ES-I3 (cell line): ENCODE measurements at regions not wholly inside any gene's neighbourhood (a gene's known extent, or its start where the extent isn't known, plus 50 kb on each side); places are given as distances from the start of the nearest gene placed in this dataset.

Source experiments
- H3K36me3 ChIP-seq: 2 replicates; pipeline ENCODE4 v1.6.1; 2013; ENCODE audit warnings: mild to moderate bottlenecking, low read length, control low read depth, moderate library complexity; ENCODE audit not compliant: insufficient read depth
- H3K4me1 ChIP-seq: 2 replicates; pipeline ENCODE4 v1.6.1; 2013; ENCODE audit warnings: mild to moderate bottlenecking, control low read depth, low read length; ENCODE audit not compliant: insufficient read depth
- H3K9ac ChIP-seq: 2 replicates; pipeline ENCODE4 v1.6.1; 2013; ENCODE audit warnings: low read depth, mild to moderate bottlenecking, low read length, moderate library complexity
- H3K9me3 ChIP-seq: 2 replicates; pipeline ENCODE4 v1.6.1; 2013; ENCODE audit warnings: mild to moderate bottlenecking, low read length, moderate library complexity; ENCODE audit not compliant: control insufficient read depth, insufficient read depth

DNA sequence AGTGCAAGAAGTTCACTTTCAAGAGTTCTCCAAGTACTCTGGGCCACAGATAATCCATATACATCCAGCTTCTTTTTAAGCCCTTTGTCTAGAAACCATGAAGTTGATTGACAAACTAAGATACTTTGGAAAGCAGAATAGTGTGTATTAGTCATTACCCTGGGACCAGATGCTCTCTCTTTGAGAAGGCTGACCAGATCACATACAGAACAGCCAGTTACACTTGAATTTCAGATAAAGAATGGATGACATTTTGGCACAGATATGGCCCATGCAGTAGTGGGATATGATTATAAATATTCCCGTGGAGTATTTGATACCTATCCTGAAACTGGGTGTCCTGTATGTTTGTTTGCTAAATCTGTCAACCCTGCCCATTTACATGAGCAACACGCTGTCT is 414.2 kb downstream of the KLF5 start:
- Histone ChIP-seq H3K9me3 (no peaks in the 10 kb centered on the region), H3K4me1 (no peaks in the 10 kb centered on the region), H3K9ac (no peak overlapping the region), H3K36me3 (no peaks in the 10 kb centered on the region)

DNA sequence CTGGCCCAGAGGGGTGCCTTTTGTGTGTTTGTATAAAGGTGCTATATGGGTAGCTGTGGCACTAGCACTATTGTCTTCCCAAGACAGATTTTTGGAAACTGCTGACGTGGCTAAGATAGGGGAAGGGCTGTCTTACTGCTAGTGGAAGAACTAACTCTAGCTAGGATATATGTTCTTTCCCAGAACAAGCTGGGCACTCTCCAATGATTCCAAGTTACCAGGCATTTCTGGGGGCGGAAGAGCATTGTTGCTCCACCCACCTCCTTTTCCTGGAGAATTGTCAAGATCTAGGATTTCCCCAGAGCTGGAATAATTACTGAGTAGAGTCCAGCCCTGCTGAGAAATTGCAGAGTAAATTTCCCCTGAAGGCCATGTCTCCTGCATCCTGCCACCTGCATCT is 408.3 kb downstream of the KLF5 start:
- H3K9ac ChIP-seq, result no peak overlapping the region
- no peaks in the 10 kb centered on the region for H3K4me1 ChIP-seq
- H3K36me3 ChIP-seq, result no peaks in the 10 kb centered on the region
- no peaks in the 10 kb centered on the region for H3K9me3 ChIP-seq

DNA sequence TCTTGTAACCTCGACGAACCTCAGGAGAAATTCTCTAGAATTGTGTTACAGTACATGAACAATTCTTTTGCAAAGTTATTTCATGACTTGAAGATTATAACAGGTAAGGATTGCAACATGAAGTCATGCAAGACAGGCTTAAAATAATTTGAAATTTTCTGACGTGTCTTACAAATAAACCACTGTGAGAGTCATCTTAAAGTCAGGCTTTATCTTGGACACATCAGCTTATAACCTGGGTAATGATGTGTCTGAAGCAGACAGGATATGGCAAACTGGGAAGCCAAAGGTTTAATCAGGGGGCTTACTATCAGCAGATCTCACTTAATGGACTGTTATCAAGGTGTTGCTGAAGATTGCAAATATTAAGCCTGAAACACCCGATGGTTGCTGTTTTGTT is 407.8 kb downstream of the KLF5 start:
- Histone ChIP-seq H3K4me1 (no peaks in the 10 kb centered on the region), H3K9ac (no peak overlapping the region), H3K9me3 (no peaks in the 10 kb centered on the region), H3K36me3 (no peaks in the 10 kb centered on the region)

DNA sequence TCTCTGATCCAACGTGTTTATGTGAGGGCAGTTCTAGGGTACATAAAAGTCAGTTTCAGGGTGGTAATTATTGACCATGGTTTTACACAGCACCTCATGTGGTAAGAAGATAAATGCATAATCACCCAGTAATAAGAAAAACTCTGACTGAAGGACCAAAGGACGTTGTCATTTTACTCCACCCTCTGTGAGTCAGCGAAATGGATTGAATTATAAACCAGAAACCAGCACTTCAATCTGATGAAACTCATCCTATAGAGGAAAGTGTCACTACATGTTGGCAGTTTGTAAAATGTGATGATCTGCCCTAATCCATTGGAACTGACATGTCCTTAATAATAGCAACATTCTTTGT is 406.8 kb downstream of the KLF5 start:
- H3K9me3 ChIP-seq, result no peaks in the 10 kb centered on the region
- H3K4me1 ChIP-seq, result no peaks in the 10 kb centered on the region
- H3K36me3 ChIP-seq, result no peaks in the 10 kb centered on the region
- H3K9ac ChIP-seq, result no peak overlapping the region

DNA sequence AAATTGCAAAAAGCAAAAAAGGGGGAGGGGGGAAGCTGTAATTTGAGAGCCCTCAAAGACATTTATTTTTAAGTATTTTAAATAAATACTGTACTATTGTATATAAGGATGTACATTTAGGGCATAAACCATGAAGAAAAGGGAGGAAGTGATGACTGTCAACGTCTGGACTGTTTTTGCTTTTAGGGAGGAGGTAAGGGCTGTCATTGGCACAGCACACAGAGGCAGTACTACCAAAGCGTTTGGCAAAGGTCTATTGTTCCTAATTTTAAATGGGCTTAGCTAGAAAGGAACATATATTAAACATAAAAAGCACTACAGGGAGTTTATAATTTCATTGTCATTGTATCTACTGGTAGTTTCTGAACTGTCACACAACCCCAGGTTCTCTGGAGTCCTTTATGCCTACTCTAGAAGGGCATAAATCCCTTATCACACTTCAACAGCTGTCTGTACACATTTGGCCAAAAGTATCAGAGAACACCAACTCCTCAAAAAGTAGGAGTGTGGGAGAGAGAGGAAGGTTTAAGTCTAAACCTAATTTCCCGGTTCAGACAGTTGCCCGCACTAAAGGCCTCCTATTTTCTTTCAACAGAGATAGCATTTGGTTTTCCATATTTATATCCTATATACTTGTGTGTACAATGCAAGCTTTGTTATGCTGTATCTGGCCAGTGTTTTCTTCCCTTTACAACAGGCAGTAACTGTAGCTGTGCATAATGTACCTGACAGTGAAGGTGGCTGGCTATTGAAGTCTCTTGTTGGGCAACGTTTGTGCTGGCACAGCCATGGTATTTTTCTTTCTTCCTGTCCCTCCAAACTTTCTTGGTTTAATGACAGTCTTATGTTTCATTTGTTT is 406.2 kb downstream of the KLF5 start:
- no peaks in the 10 kb centered on the region for H3K36me3 ChIP-seq
- no peaks in the 10 kb centered on the region for H3K4me1 ChIP-seq
- no peak overlapping the region for H3K9ac ChIP-seq
- no peaks in the 10 kb centered on the region for H3K9me3 ChIP-seq

DNA sequence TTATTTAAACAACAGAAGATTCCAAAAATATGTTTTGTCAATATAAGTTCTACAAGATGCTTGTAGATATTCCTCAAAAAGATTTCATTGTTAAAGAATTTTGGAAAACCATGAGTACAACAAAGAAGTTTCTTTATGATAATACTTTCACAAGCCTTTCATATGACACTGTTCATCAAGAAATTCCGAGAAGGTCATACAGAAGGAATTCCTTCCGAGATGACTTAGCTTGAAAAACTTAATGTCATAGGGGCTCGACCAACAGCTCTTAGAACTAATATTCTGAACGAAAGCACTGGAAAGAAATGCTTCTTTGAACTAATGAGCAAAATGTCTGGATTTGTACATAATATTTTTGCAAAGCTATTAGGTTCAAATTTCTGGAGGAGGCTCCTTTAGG is 403.4 kb downstream of the KLF5 start:
- no peak overlapping the region for H3K9ac ChIP-seq
- no peaks in the 10 kb centered on the region for H3K4me1 ChIP-seq
- H3K9me3 ChIP-seq, result no peaks in the 10 kb centered on the region
- no peaks in the 10 kb centered on the region for H3K36me3 ChIP-seq

DNA sequence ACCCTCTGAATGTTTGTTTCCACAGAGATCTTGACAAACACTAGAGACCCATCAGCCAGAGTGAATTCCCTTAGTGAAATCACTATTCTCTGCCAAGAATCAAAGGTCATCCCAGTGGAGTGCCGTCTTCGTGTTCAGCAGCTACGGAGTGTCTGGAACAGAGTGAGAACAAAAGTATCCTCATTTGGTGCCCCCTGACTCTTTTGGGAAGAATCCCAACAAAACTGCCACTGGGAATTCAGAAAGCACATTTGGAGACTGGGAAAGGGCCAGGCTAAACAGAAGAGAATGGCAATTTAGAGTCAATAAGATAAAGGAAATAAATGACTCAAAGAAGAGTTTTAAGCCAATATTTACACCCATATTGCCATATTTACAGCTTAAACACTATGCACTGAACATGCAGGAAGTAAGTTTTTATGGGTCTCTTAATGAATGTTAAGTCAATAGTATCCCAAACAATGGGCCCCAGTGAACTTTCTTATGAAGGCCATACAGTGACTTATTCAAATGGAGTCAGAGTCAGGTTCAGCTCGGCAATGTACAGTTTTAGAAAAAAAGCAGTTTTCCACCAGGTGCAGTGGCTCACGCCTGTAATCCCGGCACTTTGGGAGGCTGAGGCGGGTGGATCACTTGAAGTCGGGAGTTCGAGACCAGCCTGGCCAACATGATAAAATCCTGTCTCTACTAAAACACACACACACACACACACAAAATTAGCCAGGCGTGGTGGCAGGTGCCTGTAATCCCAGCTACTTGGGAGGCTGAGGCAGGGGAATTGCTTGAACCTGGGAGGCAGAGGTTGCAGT is 392.6 kb downstream of the KLF5 start:
- no peaks in the 10 kb centered on the region for H3K4me1 ChIP-seq
- no peaks in the 10 kb centered on the region for H3K9me3 ChIP-seq
- no peak overlapping the region for H3K9ac ChIP-seq
- no peaks in the 10 kb centered on the region for H3K36me3 ChIP-seq

DNA sequence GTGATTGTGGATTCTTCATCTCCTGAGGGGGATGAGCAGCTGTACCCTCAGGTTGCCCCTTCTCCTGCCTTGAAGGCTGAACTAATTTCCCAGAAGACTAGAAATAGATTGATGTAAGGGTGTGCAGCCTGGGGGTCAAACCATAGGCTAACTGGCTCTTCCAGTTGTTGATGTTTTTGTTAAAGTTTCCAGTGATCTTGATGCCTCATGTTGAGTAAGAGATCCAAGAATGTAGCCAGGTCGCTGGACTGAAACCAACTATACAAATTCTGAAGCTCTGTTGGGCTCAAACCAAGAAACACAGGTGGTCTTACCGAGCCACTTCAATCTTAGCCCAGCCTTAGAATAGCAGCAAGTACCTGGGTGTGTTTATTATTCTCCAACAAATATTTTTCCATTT is 391.8 kb downstream of the KLF5 start:
- H3K36me3 ChIP-seq, result no peaks in the 10 kb centered on the region
- no peaks in the 10 kb centered on the region for H3K9me3 ChIP-seq
- H3K9ac ChIP-seq, result no peak overlapping the region
- no peaks in the 10 kb centered on the region for H3K4me1 ChIP-seq

DNA sequence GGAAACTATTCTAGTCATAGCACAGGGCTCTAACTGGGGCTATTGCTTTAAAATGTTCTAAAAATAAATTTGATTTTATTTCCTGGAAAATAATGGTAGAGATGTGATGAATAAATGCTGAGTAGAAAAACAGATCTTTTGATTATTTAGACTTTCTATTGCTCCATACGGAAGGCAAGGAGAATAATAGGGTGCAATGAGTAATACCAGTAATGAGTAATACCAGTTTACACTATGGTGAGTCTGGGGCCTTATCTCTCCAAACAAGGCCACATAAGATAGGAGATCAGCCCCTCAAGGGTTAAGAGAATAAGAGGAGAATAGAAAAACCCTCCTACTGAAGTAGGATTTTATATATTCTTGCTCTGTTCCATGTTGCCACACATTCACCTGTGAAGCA is 390.4 kb downstream of the KLF5 start:
- Histone ChIP-seq H3K9ac (no peak overlapping the region), H3K9me3 (0 out of 2 replicates have a peak, but pooled peaks cover under 1% of the 10 kb centered on the region), H3K4me1 (no peaks in the 10 kb centered on the region), H3K36me3 (no peaks in the 10 kb centered on the region)

DNA sequence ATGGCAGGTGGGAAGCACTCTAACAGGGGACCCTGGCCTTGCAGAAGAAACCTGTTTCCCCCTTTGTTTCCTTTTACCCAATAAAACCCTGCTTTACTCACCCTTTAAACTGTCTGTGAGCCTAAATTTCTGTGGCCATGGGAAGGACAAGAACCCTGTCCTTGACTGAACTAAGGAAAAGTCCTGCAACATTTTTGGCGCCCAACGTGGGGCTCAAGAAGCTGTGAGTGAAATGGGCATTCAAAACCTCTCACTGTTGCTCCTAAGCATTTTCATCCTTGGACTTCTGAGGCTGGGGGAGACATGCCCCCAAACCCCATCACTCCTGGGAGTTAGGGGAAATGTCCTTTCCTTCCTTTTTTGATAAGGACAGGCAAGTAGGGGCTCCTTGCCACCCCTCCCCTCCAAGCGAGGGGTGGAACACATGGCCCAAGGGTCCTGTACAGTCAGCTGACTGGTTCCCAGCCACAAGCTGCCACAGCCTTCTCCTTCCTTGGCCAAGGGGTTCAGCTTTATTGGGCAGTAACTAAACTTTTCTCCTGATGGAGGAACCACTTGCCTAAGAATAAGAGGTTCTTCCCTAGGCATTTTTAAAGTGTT is 381.6 kb downstream of the KLF5 start:
- Histone ChIP-seq H3K9me3 (peaks cover 25% of the 10 kb centered on the region), H3K4me1 (no peaks in the 10 kb centered on the region), H3K36me3 (no peaks in the 10 kb centered on the region), H3K9ac (no peak overlapping the region)

DNA sequence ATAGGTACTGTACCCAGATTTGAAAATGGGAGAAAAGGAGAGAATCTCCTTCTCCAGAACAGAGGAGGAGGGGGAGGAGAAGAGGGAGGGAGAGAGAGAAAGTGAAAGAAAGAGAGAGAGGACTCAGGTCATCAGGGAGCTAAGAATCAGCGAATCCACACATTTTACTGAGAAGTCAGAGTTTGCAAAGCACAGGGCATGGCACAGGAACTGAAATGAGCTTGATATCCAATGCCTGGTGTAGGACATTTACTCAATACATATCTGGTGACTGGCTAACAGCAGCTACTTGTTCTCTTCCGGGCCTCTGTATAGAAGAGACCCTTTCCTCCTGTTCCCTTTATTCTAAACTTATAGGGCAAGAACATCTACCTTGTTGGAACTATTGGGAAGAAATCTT is 375.1 kb downstream of the KLF5 start:
- Histone ChIP-seq H3K4me1 (no peaks in the 10 kb centered on the region), H3K9ac (no peak overlapping the region), H3K36me3 (no peaks in the 10 kb centered on the region), H3K9me3 (peaks cover 3% of the 10 kb centered on the region; the same call in 1 of the 2 replicates)

DNA sequence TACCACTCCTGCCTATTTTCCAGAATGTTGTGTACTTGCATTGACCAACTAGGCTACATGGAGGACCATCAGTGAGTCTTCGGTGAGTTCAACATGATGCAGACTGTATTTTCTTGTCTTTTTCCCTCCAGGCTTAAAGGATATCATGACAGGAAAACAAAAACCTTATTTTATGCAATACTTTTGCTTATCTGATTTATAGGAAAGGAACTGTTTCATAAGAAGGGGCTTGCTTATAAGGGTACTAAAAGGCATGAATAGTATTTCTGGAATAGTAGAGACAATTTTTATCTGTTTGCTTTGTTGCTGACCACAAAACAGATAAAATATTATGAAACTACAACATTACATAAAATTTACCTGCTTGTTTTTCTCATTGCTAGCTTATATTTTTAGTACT is 374.7 kb downstream of the KLF5 start:
- H3K9ac ChIP-seq, result no peak overlapping the region
- 0 out of 2 replicates have a peak, but pooled peaks cover 2% of the 10 kb centered on the region for H3K9me3 ChIP-seq
- no peaks in the 10 kb centered on the region for H3K4me1 ChIP-seq
- H3K36me3 ChIP-seq, result no peaks in the 10 kb centered on the region

DNA sequence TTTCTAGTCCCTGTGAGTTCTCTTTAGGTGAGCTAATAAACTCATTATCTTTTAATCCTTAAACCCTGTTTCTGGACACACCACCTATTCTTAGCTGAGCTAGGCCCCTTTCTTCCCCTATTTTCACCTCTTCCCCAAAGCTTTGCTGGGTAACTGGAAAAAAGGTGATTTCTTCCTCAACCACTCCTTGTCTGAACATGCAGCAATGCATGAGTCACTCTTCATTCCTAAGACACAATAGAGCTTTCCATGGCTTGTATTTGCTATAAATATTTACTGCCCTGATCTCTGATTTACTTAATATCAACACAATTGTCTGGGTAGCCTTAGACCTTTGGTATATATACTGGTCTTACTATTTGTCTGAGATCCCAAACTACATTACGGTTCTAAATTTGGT is 370.9 kb downstream of the KLF5 start:
- no peaks in the 10 kb centered on the region for H3K36me3 ChIP-seq
- H3K9ac ChIP-seq, result no peak overlapping the region
- H3K4me1 ChIP-seq, result no peaks in the 10 kb centered on the region
- no peaks in the 10 kb centered on the region for H3K9me3 ChIP-seq

DNA sequence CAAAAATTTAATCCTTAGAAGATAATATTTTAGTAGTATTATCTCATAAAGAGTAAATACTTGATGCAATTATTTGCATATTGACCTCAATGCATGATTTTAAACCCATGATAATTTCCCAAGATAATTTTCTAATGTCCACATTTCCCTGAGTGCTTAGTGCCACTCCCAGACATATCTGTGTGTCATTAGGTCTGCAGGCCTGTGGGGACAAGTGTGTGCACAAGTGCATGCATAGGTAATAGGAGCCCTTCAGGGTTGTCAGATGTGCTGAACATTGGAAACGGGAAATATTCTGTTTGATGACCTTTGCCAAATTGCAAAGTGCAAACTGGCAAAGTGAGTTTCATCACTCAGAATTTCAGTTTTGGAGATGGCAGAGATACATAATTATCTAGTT is 369.9 kb downstream of the KLF5 start:
- H3K4me1 ChIP-seq, result no peaks in the 10 kb centered on the region
- no peaks in the 10 kb centered on the region for H3K9me3 ChIP-seq
- H3K36me3 ChIP-seq, result no peaks in the 10 kb centered on the region
- H3K9ac ChIP-seq, result no peak overlapping the region

DNA sequence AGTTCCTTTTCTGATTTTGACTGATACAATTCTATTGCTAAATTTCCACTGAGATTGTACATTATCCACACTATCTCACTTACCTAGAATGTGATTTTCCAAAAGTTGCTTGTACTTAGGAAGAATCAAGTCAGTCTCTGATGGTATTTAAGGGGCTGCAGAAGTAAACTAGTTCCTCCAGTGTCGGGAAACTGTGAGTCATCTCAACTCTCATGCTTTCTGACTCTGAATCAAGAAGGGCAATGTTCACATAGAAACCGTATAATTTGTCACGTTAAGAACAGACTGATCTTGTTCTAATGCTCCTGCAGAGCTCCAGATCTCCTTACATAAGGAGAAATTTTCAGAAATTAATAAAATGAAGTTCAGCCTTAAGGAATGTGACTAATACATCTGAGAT is 369.3 kb downstream of the KLF5 start:
- no peaks in the 10 kb centered on the region for H3K36me3 ChIP-seq
- H3K9ac ChIP-seq, result no peak overlapping the region
- no peaks in the 10 kb centered on the region for H3K9me3 ChIP-seq
- no peaks in the 10 kb centered on the region for H3K4me1 ChIP-seq
